Loucy (cell line): ENCODE measurements at regions not wholly inside any gene's neighbourhood (a gene's known extent, or its start where the extent isn't known, plus 50 kb on each side); places are given as distances from the start of the nearest gene placed in this dataset.
"Not testable (repeated sequence)": the region's sequence is repeated elsewhere in the genome, so short reads cannot be mapped to it uniquely, and the experiment has no call there.

Experiments
- H2AFZ ChIP-seq: fragments of 200-600 bp; sonication (generic); 2 replicates; pipeline ENCODE4 v1.6.0; 2016; ENCODE audit warnings: antibody characterized with exemption, mild to moderate bottlenecking, low read length, moderate library complexity
- H3F3A ChIP-seq: fragments of 200-600 bp; 2 replicates; pipeline ENCODE4 v1.6.0; 2016; ENCODE audit warnings: antibody characterized with exemption, low read depth, mild to moderate bottlenecking
- H3K27me3 ChIP-seq: fragments of 200-600 bp; sonication (generic); 2 replicates; pipeline ENCODE4 v1.6.1; 2014; ENCODE audit warnings: low read length, mild to moderate bottlenecking; ENCODE audit not compliant: insufficient read depth, poor library complexity, severe bottlenecking
- H3K36me3 ChIP-seq: fragments of 200-600 bp; sonication (generic); 2 replicates; pipeline ENCODE4 v1.6.1; 2016; ENCODE audit warnings: low read length; ENCODE audit not compliant: insufficient read depth
- H3K4me1 ChIP-seq: fragments of 200-600 bp; sonication (generic); 2 replicates; pipeline ENCODE4 v1.5.1; 2014; ENCODE audit warnings: low read length, mild to moderate bottlenecking; ENCODE audit not compliant: insufficient read depth, poor library complexity, severe bottlenecking
- H3K4me2 ChIP-seq: fragments of 200-600 bp; sonication (generic); 2 replicates; pipeline ENCODE4 v1.6.0; 2014; ENCODE audit warnings: antibody characterized with exemption, low read length, low read depth, mild to moderate bottlenecking; ENCODE audit not compliant: poor library complexity, severe bottlenecking
- H3K4me3 ChIP-seq: fragments of 200-600 bp; sonication (generic); 2 replicates; pipeline ENCODE4 v1.5.1; 2014; ENCODE audit warnings: low read length, mild to moderate bottlenecking, mixed read lengths; ENCODE audit not compliant: poor library complexity, severe bottlenecking
- H3K79me2 ChIP-seq: fragments of 200-600 bp; sonication (generic); 2 replicates; pipeline ENCODE4 v1.6.1; 2014; ENCODE audit warnings: low read length; ENCODE audit not compliant: insufficient read depth
- H3K9ac ChIP-seq: fragments of 200-600 bp; sonication (generic); 2 replicates; pipeline ENCODE4 v1.6.0; 2014; ENCODE audit warnings: mild to moderate bottlenecking, low read depth, low read length, moderate library complexity; ENCODE audit not compliant: poor library complexity, severe bottlenecking
- H3K9me2 ChIP-seq: fragments of 200-600 bp; sonication (generic); replicated peaks from 2 replicates; pipeline ENCODE4 v1.6.1; 2016; ENCODE audit warnings: low read depth, low read length, mixed read lengths
- H3K9me3 ChIP-seq: fragments of 200-600 bp; sonication (generic); 2 replicates; pipeline ENCODE4 v1.6.1; 2014; ENCODE audit warnings: mild to moderate bottlenecking, antibody characterized with exemption, low read length, low read depth; ENCODE audit not compliant: insufficient read depth
- H4K20me1 ChIP-seq: fragments of 200-600 bp; sonication (generic); 2 replicates; pipeline ENCODE4 v1.6.0; 2014; ENCODE audit warnings: antibody characterized with exemption, low read length, mild to moderate bottlenecking; ENCODE audit not compliant: insufficient read depth, poor library complexity, severe bottlenecking
- CTCF ChIP-seq: fragments of 200-600 bp; sonication (generic); conservative IDR thresholded peaks from 2 replicates; pipeline ENCODE4 v1.5.1; 2014; ENCODE audit warnings: mild to moderate bottlenecking, antibody characterized with exemption, low read length
- EZH2phosphoT487 ChIP-seq: fragments of 200-600 bp; IDR thresholded peaks from 2 replicates; pipeline ENCODE4 v1.6.1; 2018; ENCODE audit warnings: antibody characterized with exemption, mild to moderate bottlenecking, moderate library complexity, borderline replicate concordance

GRCh38 chr20:20788308-20788707, 75.9 kb upstream of the RALGAPA2 start:
- TF ChIP-seq CTCF (no peak), EZH2phosphoT487 (no peak)
- Histone ChIP-seq H3K36me3 (no peaks in the 10 kb centered on the region), H3K27me3 (no peaks in the 10 kb centered on the region), H4K20me1 (no peaks in the 10 kb centered on the region), H3K9ac (no peak overlapping the region), H3F3A (no peaks in the 10 kb centered on the region), H2AFZ (no peak overlapping the region), H3K9me2 (no peaks in the 10 kb centered on the region), H3K4me3 (no peak overlapping the region), H3K9me3 (no peaks in the 10 kb centered on the region), H3K79me2 (no peaks in the 10 kb centered on the region), H3K4me1 (no peaks in the 10 kb centered on the region), H3K4me2 (no peak overlapping the region)

- no peaks in the 10 kb centered on the region for H3F3A ChIP-seq
- H3K9me3 ChIP-seq: no peaks in the 10 kb centered on the region
- no peak overlapping the region for H3K4me2 ChIP-seq
- H3K4me3 ChIP-seq: no peak overlapping the region
- no peaks in the 10 kb centered on the region for H3K79me2 ChIP-seq
- H3K9ac ChIP-seq: no peak overlapping the region
- H3K9me2 ChIP-seq: no peaks in the 10 kb centered on the region
- no peaks in the 10 kb centered on the region for H3K36me3 ChIP-seq
- TF ChIP-seq CTCF: no peak
- no peak for TF ChIP-seq EZH2phosphoT487
- H3K4me1 ChIP-seq: no peaks in the 10 kb centered on the region
- no peak overlapping the region for H2AFZ ChIP-seq
- no peaks in the 10 kb centered on the region for H4K20me1 ChIP-seq
- H3K27me3 ChIP-seq: no peaks in the 10 kb centered on the region
Measured at GRCh38 chr20:20786428-20786827, 74.0 kb upstream of the RALGAPA2 start.

DNA sequence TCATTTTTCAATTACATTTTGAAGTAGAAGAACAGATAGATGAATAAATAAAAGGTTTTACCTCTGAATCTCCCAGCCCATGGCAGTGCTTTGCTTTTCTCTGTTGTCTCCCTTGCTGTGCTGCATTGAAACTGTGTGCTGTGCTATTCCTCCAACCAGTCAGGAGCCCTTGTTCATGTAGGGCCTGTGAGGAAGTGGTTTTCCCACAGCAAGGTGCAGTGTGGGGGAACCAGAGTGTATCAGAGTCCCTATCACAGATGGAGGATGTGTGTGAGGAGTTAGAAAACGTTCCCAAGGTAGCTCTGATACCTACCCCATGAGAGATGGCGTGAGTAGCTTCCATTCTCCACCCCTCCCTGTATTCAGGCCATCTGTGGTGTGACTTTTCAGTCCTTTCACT, 72.8 kb upstream of the RALGAPA2 start:
- no peaks in the 10 kb centered on the region for H4K20me1 ChIP-seq
- H3K4me1 ChIP-seq: no peaks in the 10 kb centered on the region
- no peak overlapping the region for H2AFZ ChIP-seq
- H3K9me3 ChIP-seq: no peaks in the 10 kb centered on the region
- TF ChIP-seq CTCF (no peak), EZH2phosphoT487 (no peak)
- H3K36me3 ChIP-seq: no peaks in the 10 kb centered on the region
- H3K79me2 ChIP-seq: no peaks in the 10 kb centered on the region
- no peak overlapping the region for H3K9ac ChIP-seq
- H3K4me2 ChIP-seq: no peak overlapping the region
- H3K4me3 ChIP-seq: no peak overlapping the region
- H3K9me2 ChIP-seq: no peaks in the 10 kb centered on the region
- no peaks in the 10 kb centered on the region for H3F3A ChIP-seq
- H3K27me3 ChIP-seq: no peaks in the 10 kb centered on the region

DNA sequence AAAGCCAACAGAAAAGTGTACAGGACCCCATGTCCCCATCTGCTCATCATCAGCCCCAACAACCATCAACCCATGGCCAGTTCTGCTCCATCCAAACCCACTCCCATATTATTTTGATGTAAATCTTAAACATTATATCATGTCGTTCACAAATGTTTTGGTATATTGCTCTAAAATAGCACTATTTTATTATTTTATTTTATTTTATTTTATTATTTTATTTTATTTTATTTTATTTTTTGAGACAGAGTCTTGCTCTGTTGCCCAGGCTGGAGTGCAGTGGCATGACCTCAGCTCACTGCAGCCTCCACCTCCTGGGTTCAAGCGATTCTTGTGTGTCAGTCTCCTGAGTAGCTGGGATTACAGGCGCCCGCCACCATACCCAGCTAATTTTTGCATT, 72.0 kb upstream of the RALGAPA2 start:
- not testable (repeated sequence) for H3F3A ChIP-seq, H3K36me3 ChIP-seq, H2AFZ ChIP-seq, H3K27me3 ChIP-seq, H4K20me1 ChIP-seq, H3K79me2 ChIP-seq, H3K9me2 ChIP-seq, H3K9ac ChIP-seq, H3K4me2 ChIP-seq, H3K4me3 ChIP-seq, H3K4me1 ChIP-seq, H3K9me3 ChIP-seq
